ENCODE measurements at regions not wholly inside any gene's neighbourhood (a gene's known extent, or its start where the extent isn't known, plus 50 kb on each side); places are given as distances from the start of the nearest gene placed in this dataset.

DNA sequence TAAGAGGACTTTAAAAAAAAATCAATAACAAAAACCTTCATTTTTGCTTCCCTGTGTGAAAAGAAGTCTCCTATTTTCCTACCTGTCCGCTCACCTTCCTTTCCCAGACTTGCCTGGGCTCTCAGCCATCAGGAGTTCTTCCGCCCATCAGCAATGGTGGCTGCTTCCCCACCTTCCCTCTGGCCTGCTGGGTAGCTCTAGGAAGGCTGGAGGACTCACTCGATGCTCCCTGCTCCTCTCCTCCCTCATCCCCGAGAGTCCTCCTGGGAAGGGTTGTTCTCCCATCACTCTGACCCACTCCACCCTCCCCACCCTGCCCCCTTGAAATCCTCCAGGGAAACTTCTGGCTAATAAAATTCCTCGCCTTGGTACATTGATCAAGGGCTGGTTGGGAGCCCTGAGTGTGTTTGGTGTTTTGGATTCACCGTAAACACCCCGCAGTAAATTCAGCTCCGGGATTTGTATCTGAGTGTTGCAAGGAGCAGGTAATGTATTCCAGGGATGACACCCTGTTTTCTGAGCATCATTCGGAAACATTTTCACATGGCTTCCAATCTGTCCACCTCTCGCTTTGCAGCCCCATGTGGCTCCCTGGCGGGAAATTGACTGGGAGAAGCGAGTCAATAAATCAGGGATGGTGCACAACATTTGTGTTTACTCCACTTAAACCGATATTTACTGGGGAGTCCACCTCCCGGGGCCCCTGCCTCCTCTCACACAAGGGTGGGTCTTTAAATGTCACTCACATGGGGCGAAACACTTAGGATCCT is 126.4 kb upstream of the SDK1 start:
- H3K9me3 ChIP-seq: no peaks in the 10 kb centered on the region

DNA sequence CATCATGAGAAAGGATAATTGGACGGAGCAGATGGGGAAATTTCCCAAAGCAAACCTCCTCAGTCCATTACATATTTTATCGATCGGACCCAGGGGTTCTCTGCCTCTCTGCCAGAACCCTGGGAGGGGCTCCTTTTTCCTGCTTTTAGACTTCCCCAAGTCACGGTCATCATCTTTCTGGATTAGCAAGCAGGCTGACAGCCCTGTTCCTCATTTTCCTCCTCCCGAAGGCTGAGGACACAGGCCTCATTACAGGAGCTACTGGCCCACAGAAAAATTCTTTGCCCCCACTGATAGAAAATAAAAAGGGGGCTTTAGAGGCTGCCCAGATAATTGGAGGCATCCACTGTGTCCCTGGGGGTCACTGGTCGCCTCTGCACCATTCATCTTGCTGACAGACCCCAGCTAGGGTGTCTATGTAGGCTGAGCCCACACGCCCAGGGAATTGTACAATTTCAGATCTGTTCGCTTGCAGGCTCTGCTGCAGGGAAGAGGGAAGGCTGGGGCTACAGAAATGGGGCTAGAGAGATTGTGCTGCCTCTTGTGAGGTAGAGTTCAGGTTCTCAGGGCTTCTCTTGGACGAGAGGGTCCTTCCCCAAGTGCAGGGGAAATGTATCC is 125.7 kb upstream of the SDK1 start:
- TF ChIP-seq, protein P1, sequence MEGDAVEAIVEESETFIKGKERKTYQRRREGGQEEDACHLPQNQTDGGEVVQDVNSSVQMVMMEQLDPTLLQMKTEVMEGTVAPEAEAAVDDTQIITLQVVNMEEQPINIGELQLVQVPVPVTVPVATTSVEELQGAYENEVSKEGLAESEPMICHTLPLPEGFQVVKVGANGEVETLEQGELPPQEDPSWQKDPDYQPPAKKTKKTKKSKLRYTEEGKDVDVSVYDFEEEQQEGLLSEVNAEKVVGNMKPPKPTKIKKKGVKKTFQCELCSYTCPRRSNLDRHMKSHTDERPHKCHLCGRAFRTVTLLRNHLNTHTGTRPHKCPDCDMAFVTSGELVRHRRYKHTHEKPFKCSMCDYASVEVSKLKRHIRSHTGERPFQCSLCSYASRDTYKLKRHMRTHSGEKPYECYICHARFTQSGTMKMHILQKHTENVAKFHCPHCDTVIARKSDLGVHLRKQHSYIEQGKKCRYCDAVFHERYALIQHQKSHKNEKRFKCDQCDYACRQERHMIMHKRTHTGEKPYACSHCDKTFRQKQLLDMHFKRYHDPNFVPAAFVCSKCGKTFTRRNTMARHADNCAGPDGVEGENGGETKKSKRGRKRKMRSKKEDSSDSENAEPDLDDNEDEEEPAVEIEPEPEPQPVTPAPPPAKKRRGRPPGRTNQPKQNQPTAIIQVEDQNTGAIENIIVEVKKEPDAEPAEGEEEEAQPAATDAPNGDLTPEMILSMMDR (IDR thresholded peaks at IDR 0.05): no peak
- intact Hi-C loops (cut with DNase I, micrococcal nuclease): no loop called here
- Histone ChIP-seq H3K36me3 (ENCODE audit: low read depth) (no peaks in the 10 kb centered on the region), H3K4me3 (no peak overlapping the region), H3K9me3 (no peaks in the 10 kb centered on the region), H3K4me1 (ENCODE audit: low read depth) (no peaks in the 10 kb centered on the region)
- DNase-seq (no peak), ATAC-seq (no peak)

More for the DNA sequence above, 126.4 kb upstream of the SDK1 start:
- ATAC-seq: no peak
- TF ChIP-seq, protein P1 (IDR thresholded peaks at IDR 0.05): no peak
- Histone ChIP-seq H3K4me3 (no peak overlapping the region), H3K36me3 (ENCODE audit: low read depth) (no peaks in the 10 kb centered on the region), H3K4me1 (ENCODE audit: low read depth) (no peaks in the 10 kb centered on the region)
- intact Hi-C loops (cut with DNase I, micrococcal nuclease): no loop called here
- no peak for DNase-seq

DNA sequence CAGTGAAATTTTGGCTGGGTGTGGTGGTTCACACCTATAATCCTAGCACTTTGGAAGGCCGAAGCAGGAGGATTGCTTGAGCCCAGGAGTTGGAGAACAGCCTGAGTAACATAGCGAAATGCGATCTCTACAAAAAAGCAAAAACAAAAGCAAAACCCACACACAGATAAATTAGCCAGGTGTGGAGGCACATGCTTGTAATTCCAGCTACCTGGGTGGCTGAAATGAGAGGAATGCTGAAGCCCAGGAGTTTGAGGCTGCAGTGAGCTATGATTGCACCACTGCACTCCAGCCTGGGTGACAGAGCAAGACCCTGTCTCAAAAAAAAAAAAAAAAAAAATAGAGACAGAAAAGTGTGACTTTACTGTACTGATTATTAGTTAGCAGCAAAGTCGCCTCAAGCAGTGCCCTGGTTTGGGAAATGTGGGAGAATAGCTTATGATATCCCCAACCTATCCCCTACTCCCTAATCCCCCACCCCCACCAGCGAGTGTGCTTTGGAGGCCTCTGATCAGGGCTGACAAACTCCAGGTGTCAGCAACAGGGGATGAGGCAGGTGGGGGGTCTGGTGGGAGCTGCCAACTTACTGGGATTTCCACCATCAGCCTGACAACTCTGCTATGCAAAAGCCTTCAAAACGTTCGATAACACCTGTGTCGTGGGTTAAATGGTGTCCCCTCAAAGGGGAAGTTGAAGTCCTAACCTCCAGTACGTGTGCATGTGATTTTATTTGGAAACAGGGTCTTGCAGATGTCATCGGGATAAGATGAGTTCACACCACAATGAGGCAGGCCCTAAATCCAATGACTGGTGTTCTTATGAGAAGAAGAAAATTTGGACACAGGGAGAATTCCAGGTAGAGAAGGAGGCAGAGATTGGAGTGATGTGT is 124.7 kb upstream of the SDK1 start:
- no peaks in the 10 kb centered on the region for H3K36me3 ChIP-seq (ENCODE audit: low read depth)
- no peak for ATAC-seq
- intact Hi-C loops (cut with DNase I, micrococcal nuclease): no loop called here
- no peaks in the 10 kb centered on the region for H3K9me3 ChIP-seq
- H3K4me1 ChIP-seq (ENCODE audit: low read depth): no peaks in the 10 kb centered on the region
- TF ChIP-seq, protein P1 (IDR thresholded peaks at IDR 0.05): no peak
- no peak for DNase-seq
- H3K4me3 ChIP-seq: no peak overlapping the region

DNA sequence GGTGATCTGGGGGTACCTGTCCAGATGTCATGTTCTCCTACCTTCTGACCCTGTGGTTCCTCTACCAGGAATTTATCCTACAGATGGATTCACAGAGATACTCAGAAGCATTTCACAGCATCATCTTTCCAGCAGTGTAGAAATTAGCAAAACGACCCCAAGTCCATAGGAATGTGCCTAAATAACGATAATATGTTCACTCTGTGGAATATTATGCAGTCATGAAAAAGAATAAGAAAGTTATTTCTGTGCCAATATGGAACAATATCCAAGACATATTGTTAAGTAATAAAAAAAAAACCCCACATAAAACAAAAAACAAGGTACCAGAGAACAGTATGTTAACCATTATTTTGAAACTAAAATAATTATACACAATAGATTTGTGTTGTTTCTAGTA is 123.8 kb upstream of the SDK1 start:
- intact Hi-C loops (cut with DNase I, micrococcal nuclease): no loop called here
- ATAC-seq (no peak), DNase-seq (no peak)
- H3K36me3 ChIP-seq (ENCODE audit: low read depth): no peaks in the 10 kb centered on the region
- no peaks in the 10 kb centered on the region for H3K9me3 ChIP-seq
- H3K4me3 ChIP-seq: no peak overlapping the region
- no peaks in the 10 kb centered on the region for H3K4me1 ChIP-seq (ENCODE audit: low read depth)
- TF ChIP-seq, protein P1 (IDR thresholded peaks at IDR 0.05): no peak

DNA sequence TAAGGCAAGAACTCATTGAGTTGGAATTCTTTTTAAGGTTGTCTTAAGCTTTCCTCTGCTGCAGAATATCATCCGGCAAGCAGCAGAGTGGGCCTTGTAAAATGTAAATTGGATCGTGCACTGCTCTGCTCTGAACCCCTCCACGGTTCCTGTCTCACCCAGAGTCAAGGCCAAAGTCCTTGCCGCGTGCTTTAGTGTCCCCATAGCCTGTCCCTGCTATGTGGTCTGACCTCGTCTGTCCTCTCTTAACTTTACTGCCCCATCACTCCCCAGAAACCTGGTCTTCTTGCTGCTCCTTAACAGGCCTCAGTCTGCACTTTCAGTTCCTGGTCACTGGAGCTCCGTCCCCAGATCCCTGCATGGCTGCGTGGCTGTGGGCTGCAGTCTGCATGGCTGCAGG is 121.6 kb upstream of the SDK1 start:
- Histone ChIP-seq H3K9me3 (no peaks in the 10 kb centered on the region), H3K36me3 (ENCODE audit: low read depth) (no peaks in the 10 kb centered on the region), H3K4me3 (no peak overlapping the region), H3K4me1 (ENCODE audit: low read depth) (no peaks in the 10 kb centered on the region)
- TF ChIP-seq, protein P1 (IDR thresholded peaks at IDR 0.05): no peak
- ATAC-seq (no peak), DNase-seq (no peak)
- intact Hi-C loops (cut with DNase I, micrococcal nuclease): no loop called here

All from mucosa of descending colon (tissue), 3 donors.